ENCODE measurements at regions not wholly inside any gene's neighbourhood (a gene's known extent, or its start where the extent isn't known, plus 50 kb on each side); places are given as distances from the start of the nearest gene placed in this dataset.
"Not testable (repeated sequence)": the region's sequence is repeated elsewhere in the genome, so short reads cannot be mapped to it uniquely, and the experiment has no call there.

GRCh38 chr6:97473979-97474378 is 191.0 kb upstream of the MMS22L start:
- Histone ChIP-seq H3K4me1 (no peaks in the 10 kb centered on the region), H3K36me3 (ENCODE audit: low read depth, missing control alignments) (no peaks in the 10 kb centered on the region), H3K27me3 (no peaks in the 10 kb centered on the region), H3K4me3 (no peak overlapping the region), H3K9me3 (no peaks in the 10 kb centered on the region), H3K27ac (no peak overlapping the region)
- intact Hi-C loops (cut with DNase I; ENCODE audit: low total_unique reads) = no loop called here
- 81 to 84% methylated on average over 4 of the region's 4 CpGs for WGBS, 2 donors
- TF ChIP-seq CTCF (IDR thresholded peaks at IDR 0.05) = no peak
- TF ChIP-seq POLR2A (IDR thresholded peaks at IDR 0.05) = no peak
- no peak for DNase-seq

- peak; percentile 83 for DNase-seq
- H3K27me3 ChIP-seq = no peaks in the 10 kb centered on the region
- intact Hi-C loops (cut with DNase I; ENCODE audit: low total_unique reads) = no loop called here
Observed at GRCh38 chr6:97497713-97498331, 214.8 kb upstream of the MMS22L start.

GRCh38 chr6:97501853-97502252 is 218.8 kb upstream of the MMS22L start:
- no peak overlapping the region for H3K4me3 ChIP-seq
- H3K27ac ChIP-seq = no peak overlapping the region
- intact Hi-C loops (cut with DNase I; ENCODE audit: low total_unique reads) = no loop called here
- H3K36me3 ChIP-seq (ENCODE audit: low read depth, missing control alignments) = no peaks in the 10 kb centered on the region
- no peak for TF ChIP-seq CTCF (IDR thresholded peaks at IDR 0.05)
- TF ChIP-seq POLR2A (IDR thresholded peaks at IDR 0.05) = no peak
- H3K9me3 ChIP-seq = no peaks in the 10 kb centered on the region
- no peaks in the 10 kb centered on the region for H3K4me1 ChIP-seq
- no peak for DNase-seq
- no peaks in the 10 kb centered on the region for H3K27me3 ChIP-seq
- WGBS, 2 donors = 58 to 61% methylated on average over 2 of the region's 2 CpGs

More at GRCh38 chr6:97497713-97498331, 214.8 kb upstream of the MMS22L start:
- 34 to 35% methylated on average over 4 of the region's 4 CpGs for WGBS, 2 donors
- Histone ChIP-seq H3K4me1 (no peaks in the 10 kb centered on the region), H3K4me3 (no peak overlapping the region), H3K9me3 (no peaks in the 10 kb centered on the region), H3K36me3 (ENCODE audit: low read depth, missing control alignments) (no peaks in the 10 kb centered on the region), H3K27ac (no peak overlapping the region)
- TF ChIP-seq CTCF (IDR thresholded peaks at IDR 0.05) (peak; percentile 46 to 73 (median 73)), POLR2A (IDR thresholded peaks at IDR 0.05) (no peak)

- intact Hi-C loops (cut with DNase I; ENCODE audit: low total_unique reads) = no loop called here
- H3K27ac ChIP-seq = no peak overlapping the region
- H3K4me3 ChIP-seq = no peak overlapping the region
- no peak for TF ChIP-seq POLR2A (IDR thresholded peaks at IDR 0.05)
- no peak for TF ChIP-seq CTCF (IDR thresholded peaks at IDR 0.05)
- DNase-seq = no peak
- no peaks in the 10 kb centered on the region for H3K27me3 ChIP-seq
- H3K36me3 ChIP-seq (ENCODE audit: low read depth, missing control alignments) = no peaks in the 10 kb centered on the region
- no peaks in the 10 kb centered on the region for H3K4me1 ChIP-seq
- 92 to 96% methylated on average over 1 of the region's 1 CpG for WGBS, 2 donors
- H3K9me3 ChIP-seq = no peaks in the 10 kb centered on the region
Observed at GRCh38 chr6:97508646-97509045, 225.6 kb upstream of the MMS22L start.

- DNase-seq; H3K9me3 ChIP-seq; H3K27ac ChIP-seq; H3K4me1 ChIP-seq; H3K36me3 ChIP-seq (ENCODE audit: low read depth, missing control alignments); H3K27me3 ChIP-seq; H3K4me3 ChIP-seq; intact Hi-C loops (cut with DNase I; ENCODE audit: low total_unique reads): not testable (repeated sequence)
Observed at GRCh38 chr6:97513260-97513659, 230.2 kb upstream of the MMS22L start.

Measured in testis (tissue), 2 donors.